ENCODE measurements at regions not wholly inside any gene's neighbourhood (a gene's known extent, or its start where the extent isn't known, plus 50 kb on each side); places are given as distances from the start of the nearest gene placed in this dataset.

DNA sequence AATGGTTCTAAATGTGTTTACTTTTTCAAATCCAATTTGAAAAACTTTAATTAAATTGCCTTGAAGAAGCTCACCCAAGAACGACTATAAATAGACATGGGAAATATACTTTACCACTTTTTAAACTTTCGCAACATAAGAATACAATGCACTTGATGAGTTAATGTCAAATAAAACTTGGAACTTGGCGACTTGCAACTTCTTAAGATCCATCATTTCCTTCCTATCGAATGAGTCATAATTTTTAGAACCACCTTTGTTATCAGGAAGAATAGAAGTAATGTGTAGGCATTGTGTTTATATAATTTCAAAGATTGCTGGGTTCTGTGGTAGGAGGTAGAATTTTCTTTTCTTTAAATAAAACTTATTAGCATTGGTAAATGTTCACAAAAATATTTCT, 1417.4 kb upstream of the FLRT2 start:
- TF ChIP-seq EZH2phosphoT487 (IDR thresholded peaks at IDR 0.05; ENCODE audit: low read depth, severe bottlenecking, unreplicated experiment) = no peak
- TF ChIP-seq, protein P1, sequence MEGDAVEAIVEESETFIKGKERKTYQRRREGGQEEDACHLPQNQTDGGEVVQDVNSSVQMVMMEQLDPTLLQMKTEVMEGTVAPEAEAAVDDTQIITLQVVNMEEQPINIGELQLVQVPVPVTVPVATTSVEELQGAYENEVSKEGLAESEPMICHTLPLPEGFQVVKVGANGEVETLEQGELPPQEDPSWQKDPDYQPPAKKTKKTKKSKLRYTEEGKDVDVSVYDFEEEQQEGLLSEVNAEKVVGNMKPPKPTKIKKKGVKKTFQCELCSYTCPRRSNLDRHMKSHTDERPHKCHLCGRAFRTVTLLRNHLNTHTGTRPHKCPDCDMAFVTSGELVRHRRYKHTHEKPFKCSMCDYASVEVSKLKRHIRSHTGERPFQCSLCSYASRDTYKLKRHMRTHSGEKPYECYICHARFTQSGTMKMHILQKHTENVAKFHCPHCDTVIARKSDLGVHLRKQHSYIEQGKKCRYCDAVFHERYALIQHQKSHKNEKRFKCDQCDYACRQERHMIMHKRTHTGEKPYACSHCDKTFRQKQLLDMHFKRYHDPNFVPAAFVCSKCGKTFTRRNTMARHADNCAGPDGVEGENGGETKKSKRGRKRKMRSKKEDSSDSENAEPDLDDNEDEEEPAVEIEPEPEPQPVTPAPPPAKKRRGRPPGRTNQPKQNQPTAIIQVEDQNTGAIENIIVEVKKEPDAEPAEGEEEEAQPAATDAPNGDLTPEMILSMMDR (IDR thresholded peaks at IDR 0.05; ENCODE audit: poor library complexity) = no peak
